ENCODE measurements at regions not wholly inside any gene's neighbourhood (a gene's known extent, or its start where the extent isn't known, plus 50 kb on each side); places are given as distances from the start of the nearest gene placed in this dataset.

DNA sequence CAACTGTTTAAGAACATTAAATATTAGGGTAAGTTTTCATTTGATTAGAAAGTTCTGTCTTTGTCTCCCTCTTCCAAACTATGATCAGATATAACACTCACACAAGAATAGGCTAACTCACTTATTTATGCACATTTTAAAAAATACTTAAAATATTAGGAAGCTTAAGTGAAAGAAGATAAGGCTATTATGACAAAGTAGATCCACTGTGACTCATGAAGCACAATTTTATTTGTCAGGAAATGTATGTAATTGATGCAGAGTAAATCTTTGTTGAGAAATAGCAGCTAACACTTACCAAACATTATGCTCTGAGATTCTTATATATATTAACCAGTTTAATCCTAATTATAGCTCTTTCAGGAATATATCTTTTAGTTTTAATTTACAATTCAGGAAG lies 560.6 kb downstream of the CSNK1G3 start:
- no peak for TF ChIP-seq RAD21 (IDR thresholded peaks at IDR 0.05 in 1 of 2, conservative IDR thresholded peaks at IDR 0.05 in 1 of 2; ENCODE audit: low read depth in 2 of 2, low read length in 2 of 2)
- TF ChIP-seq CEBPB (IDR thresholded peaks at IDR 0.05; ENCODE audit: low read depth, low read length): no peak
- no peak for TF ChIP-seq CTCF (IDR thresholded peaks at IDR 0.05; ENCODE audit: control extremely low read depth in 1 of 3, insufficient read depth in 1 of 3, low read depth in 1 of 3, low read length in 3 of 3)
- TF ChIP-seq TAF1 (IDR thresholded peaks at IDR 0.05; ENCODE audit: low read depth, low read length): no peak
- TF ChIP-seq NANOG (IDR thresholded peaks at IDR 0.05; ENCODE audit: insufficient read depth, low read depth, low read length, poor library complexity, severe bottlenecking): no peak

All from H1 (cell line).